ENCODE measurements at regions not wholly inside any gene's neighbourhood (a gene's known extent, or its start where the extent isn't known, plus 50 kb on each side); places are given as distances from the start of the nearest gene placed in this dataset.

DNA sequence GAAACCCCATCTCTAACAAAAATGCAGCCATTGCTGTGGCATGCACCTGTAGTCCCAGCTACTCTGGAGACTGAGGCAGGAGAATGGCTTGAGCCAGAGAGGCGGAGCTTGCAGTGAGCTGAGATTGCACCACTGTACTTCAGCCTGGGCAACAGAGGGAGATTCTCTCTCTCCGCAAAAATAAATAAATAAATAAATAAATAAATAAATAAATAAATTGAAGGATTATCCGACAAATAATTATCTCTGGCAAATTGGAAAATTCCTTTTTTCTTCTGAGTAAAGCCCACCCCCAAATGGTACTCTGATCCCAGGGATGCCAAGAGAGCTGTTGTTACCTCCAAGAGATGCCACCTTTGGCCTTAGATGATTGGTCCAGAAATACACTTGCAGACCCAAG is 137.9 kb downstream of the SUDS3 start:
- Histone ChIP-seq H3K4me1 (ENCODE audit: control insufficient read depth in 1 of 2, insufficient read depth in 2 of 2, low read length in 2 of 2) (no peaks in the 10 kb centered on the region), H3K36me3 (ENCODE audit: control insufficient read depth in 1 of 2, insufficient read depth in 2 of 2, low read length in 2 of 2) (no peaks in the 10 kb centered on the region), H4K20me1 (ENCODE audit: insufficient read depth) (no peaks in the 10 kb centered on the region), H3K27me3 (ENCODE audit: insufficient read depth, low read length) (no peaks in the 10 kb centered on the region), H3K27ac (ENCODE audit: low read depth, low read length) (no peak overlapping the region), H3K9me3 (ENCODE audit: control insufficient read depth in 1 of 2, insufficient read depth in 1 of 2, low read depth in 1 of 2, low read length in 2 of 2) (no peaks in the 10 kb centered on the region), H3K4me3 (replicated peaks in 1 of 2; ENCODE audit: low read depth in 1 of 2, low read length in 2 of 2) (no peak overlapping the region), H3K9ac (ENCODE audit: low read length) (no peak overlapping the region), H2AFZ (ENCODE audit: low read depth, low read length, poor library complexity, severe bottlenecking) (no peak overlapping the region), H3K9me2 (ENCODE audit: insufficient read depth) (no peaks in the 10 kb centered on the region), H3K4me2 (ENCODE audit: low read length) (no peak overlapping the region), H3K79me2 (ENCODE audit: insufficient read depth, low read length) (no peaks in the 10 kb centered on the region)
- intact Hi-C loops (cut with micrococcal nuclease), result no loop called here
- BruUV-seq (replicated peaks), result no TSS peak
- ChIA-PET RAD21 (ENCODE audit: low non-redundant PET in 1 of 2, low total read pairs in 2 of 2, uncharacterized antibody in 2 of 2, unreplicated experiment in 2 of 2) (no interaction called here), POLR2A (no interaction called here), CTCF (no interaction called here)
- ATAC-seq (no peak), DNase-seq (ENCODE audit: low read depth, low spot score) (no peak)
- TF ChIP-seq FOSL1 (IDR thresholded peaks at IDR 0.05; ENCODE audit: low read depth), result no peak

DNA sequence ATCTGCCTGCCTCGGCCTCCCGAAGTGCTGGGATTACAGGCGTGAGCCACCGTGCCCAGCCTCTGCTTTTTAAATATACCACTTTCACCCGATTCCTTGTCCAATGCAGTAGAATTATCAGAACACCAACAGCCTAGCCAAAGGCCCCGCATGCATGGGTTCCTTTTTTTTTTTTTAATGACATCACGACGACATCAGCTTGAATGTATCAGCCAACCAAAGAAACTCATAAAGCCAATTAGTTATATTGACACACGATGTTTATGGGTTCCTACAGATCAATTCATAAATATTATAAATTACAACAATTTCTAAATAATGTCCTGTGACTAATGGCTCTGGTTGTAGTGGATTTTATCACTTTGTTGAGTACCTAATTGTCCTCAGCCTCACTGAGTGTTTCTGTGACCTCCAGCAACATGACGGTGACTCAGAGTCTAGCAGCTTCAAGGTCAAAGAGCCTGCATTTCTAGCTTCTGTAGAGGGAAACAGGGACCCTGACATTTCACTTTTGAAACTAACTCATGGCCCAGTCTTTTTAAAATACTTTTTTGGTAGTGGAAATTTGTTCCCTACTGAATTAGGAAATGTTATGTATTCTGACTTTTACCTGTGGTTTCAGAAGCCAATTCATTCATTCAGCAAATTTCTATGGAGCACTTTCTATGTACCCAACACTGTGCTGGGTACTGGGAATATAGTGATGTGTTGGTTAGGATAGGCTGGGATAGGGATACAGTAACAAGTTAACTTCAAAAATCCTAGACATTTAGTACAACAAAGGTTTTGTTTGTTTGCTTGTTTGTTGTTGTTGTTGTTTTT is 144.1 kb downstream of the SUDS3 start:
- H4K20me1 ChIP-seq (ENCODE audit: insufficient read depth), result no peaks in the 10 kb centered on the region
- POLR2A ChIA-PET, result no interaction called here
- no peak overlapping the region for H3K4me3 ChIP-seq (replicated peaks in 1 of 2; ENCODE audit: low read depth in 1 of 2, low read length in 2 of 2)
- H2AFZ ChIP-seq (ENCODE audit: low read depth, low read length, poor library complexity, severe bottlenecking), result no peak overlapping the region
- intact Hi-C loops (cut with micrococcal nuclease), result no loop called here
- no peaks in the 10 kb centered on the region for H3K79me2 ChIP-seq (ENCODE audit: insufficient read depth, low read length)
- H3K36me3 ChIP-seq (ENCODE audit: control insufficient read depth in 1 of 2, insufficient read depth in 2 of 2, low read length in 2 of 2), result no peaks in the 10 kb centered on the region
- no peaks in the 10 kb centered on the region for H3K9me2 ChIP-seq (ENCODE audit: insufficient read depth)
- no TSS peak for BruUV-seq (replicated peaks)
- no peak overlapping the region for H3K27ac ChIP-seq (ENCODE audit: low read depth, low read length)
- ATAC-seq (no peak), DNase-seq (ENCODE audit: low read depth, low spot score) (no peak)
- H3K9ac ChIP-seq (ENCODE audit: low read length), result no peak overlapping the region
- CTCF ChIA-PET, result no interaction called here
- no peaks in the 10 kb centered on the region for H3K9me3 ChIP-seq (ENCODE audit: control insufficient read depth in 1 of 2, insufficient read depth in 1 of 2, low read depth in 1 of 2, low read length in 2 of 2)
- H3K4me2 ChIP-seq (ENCODE audit: low read length), result no peak overlapping the region
- peaks cover 7% of the 10 kb centered on the region; the same call in 1 of the 2 replicates for H3K27me3 ChIP-seq (ENCODE audit: insufficient read depth, low read length)
- H3K4me1 ChIP-seq (ENCODE audit: control insufficient read depth in 1 of 2, insufficient read depth in 2 of 2, low read length in 2 of 2), result no peaks in the 10 kb centered on the region
- RAD21 ChIA-PET (ENCODE audit: low non-redundant PET in 1 of 2, low total read pairs in 2 of 2, uncharacterized antibody in 2 of 2, unreplicated experiment in 2 of 2), result no interaction called here
- no peak for TF ChIP-seq ZNF274 (IDR thresholded peaks at IDR 0.05; ENCODE audit: low read depth, low read length)
- no peak for TF ChIP-seq JUND (IDR thresholded peaks at IDR 0.05)
- no peak for TF ChIP-seq SRF (IDR thresholded peaks at IDR 0.05; ENCODE audit: low read depth)
- TF ChIP-seq TCF7L2 (IDR thresholded peaks at IDR 0.05; ENCODE audit: borderline replicate concordance, extremely low read depth, insufficient read depth, insufficient read length), result no peak
- TF ChIP-seq YY1 (IDR thresholded peaks at IDR 0.05; ENCODE audit: extremely low read depth, insufficient replicate concordance, low read depth, low read length), result no peak
- no peak for TF ChIP-seq CEBPB (IDR thresholded peaks at IDR 0.05; ENCODE audit: low read depth)
- TF ChIP-seq, protein P1, sequence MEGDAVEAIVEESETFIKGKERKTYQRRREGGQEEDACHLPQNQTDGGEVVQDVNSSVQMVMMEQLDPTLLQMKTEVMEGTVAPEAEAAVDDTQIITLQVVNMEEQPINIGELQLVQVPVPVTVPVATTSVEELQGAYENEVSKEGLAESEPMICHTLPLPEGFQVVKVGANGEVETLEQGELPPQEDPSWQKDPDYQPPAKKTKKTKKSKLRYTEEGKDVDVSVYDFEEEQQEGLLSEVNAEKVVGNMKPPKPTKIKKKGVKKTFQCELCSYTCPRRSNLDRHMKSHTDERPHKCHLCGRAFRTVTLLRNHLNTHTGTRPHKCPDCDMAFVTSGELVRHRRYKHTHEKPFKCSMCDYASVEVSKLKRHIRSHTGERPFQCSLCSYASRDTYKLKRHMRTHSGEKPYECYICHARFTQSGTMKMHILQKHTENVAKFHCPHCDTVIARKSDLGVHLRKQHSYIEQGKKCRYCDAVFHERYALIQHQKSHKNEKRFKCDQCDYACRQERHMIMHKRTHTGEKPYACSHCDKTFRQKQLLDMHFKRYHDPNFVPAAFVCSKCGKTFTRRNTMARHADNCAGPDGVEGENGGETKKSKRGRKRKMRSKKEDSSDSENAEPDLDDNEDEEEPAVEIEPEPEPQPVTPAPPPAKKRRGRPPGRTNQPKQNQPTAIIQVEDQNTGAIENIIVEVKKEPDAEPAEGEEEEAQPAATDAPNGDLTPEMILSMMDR (IDR thresholded peaks at IDR 0.05 in 2 of 3, conservative IDR thresholded peaks at IDR 0.05 in 1 of 3; ENCODE audit: borderline replicate concordance in 1 of 3, insufficient read depth in 1 of 3, low read depth in 2 of 3, low read length in 2 of 3), result no peak
- TF ChIP-seq POLR2A (IDR thresholded peaks at IDR 0.05; ENCODE audit: borderline replicate concordance, extremely low read depth, insufficient read depth, insufficient read length), result no peak
- TF ChIP-seq, protein P2, sequence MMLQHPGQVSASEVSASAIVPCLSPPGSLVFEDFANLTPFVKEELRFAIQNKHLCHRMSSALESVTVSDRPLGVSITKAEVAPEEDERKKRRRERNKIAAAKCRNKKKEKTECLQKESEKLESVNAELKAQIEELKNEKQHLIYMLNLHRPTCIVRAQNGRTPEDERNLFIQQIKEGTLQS (IDR thresholded peaks at IDR 0.05), result no peak
- TF ChIP-seq ZFX (IDR thresholded peaks at IDR 0.05), result no peak
- TF ChIP-seq, protein P3, sequence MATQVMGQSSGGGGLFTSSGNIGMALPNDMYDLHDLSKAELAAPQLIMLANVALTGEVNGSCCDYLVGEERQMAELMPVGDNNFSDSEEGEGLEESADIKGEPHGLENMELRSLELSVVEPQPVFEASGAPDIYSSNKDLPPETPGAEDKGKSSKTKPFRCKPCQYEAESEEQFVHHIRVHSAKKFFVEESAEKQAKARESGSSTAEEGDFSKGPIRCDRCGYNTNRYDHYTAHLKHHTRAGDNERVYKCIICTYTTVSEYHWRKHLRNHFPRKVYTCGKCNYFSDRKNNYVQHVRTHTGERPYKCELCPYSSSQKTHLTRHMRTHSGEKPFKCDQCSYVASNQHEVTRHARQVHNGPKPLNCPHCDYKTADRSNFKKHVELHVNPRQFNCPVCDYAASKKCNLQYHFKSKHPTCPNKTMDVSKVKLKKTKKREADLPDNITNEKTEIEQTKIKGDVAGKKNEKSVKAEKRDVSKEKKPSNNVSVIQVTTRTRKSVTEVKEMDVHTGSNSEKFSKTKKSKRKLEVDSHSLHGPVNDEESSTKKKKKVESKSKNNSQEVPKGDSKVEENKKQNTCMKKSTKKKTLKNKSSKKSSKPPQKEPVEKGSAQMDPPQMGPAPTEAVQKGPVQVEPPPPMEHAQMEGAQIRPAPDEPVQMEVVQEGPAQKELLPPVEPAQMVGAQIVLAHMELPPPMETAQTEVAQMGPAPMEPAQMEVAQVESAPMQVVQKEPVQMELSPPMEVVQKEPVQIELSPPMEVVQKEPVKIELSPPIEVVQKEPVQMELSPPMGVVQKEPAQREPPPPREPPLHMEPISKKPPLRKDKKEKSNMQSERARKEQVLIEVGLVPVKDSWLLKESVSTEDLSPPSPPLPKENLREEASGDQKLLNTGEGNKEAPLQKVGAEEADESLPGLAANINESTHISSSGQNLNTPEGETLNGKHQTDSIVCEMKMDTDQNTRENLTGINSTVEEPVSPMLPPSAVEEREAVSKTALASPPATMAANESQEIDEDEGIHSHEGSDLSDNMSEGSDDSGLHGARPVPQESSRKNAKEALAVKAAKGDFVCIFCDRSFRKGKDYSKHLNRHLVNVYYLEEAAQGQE (IDR thresholded peaks at IDR 0.05; ENCODE audit: low read depth), result no peak
- TF ChIP-seq, protein P4, sequence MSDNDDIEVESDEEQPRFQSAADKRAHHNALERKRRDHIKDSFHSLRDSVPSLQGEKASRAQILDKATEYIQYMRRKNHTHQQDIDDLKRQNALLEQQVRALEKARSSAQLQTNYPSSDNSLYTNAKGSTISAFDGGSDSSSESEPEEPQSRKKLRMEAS (IDR thresholded peaks at IDR 0.05), result no peak
- no peak for TF ChIP-seq SP1 (IDR thresholded peaks at IDR 0.05; ENCODE audit: low read depth)
- no peak for TF ChIP-seq EGR1 (IDR thresholded peaks at IDR 0.05; ENCODE audit: low read depth)
- no peak for TF ChIP-seq SIN3A (IDR thresholded peaks at IDR 0.05; ENCODE audit: low read depth)

All from HCT116 (cell line).